ENCODE measurements at regions not wholly inside any gene's neighbourhood (a gene's known extent, or its start where the extent isn't known, plus 50 kb on each side); places are given as distances from the start of the nearest gene placed in this dataset.

DNA sequence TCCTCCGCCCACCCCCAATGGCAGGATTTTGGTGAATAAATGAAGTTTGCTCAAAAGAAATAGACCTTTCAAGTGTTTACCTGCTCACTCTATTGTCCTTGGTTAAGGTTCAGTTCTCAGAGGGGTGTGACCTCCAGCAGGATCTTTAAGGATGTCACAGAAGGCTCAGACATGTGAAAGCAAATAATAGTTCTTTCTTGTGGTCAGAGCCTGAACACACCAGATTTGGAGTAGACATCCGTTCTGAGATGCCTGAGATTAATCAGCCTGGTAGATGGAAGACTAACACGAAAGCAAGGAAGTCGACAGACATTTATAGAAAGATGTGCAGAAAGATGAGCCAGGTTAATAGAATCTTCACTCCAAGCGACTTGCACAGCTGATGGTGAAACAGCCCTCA lies 557.9 kb upstream of the CDH11 start:
- DNase-seq (ENCODE audit: low read depth in 1 of 2, low spot score in 2 of 2) (no peak), FAIRE-seq (no peak)
- H2BK120ac ChIP-seq (replicated peaks; ENCODE audit: low read depth, low read length), result no peak overlapping the region
- H4K20me1 ChIP-seq (replicated peaks in 1 of 2; ENCODE audit: control insufficient read depth in 1 of 2, insufficient read depth in 2 of 2, low read length in 2 of 2), result no peaks in the 10 kb centered on the region
- no peak overlapping the region for H2BK12ac ChIP-seq (ENCODE audit: low read depth, low read length)
- H4K8ac ChIP-seq (ENCODE audit: extremely low read depth, insufficient read depth, low read length), result no peak overlapping the region
- 91% methylated on average over 5 of the region's 5 CpGs; no CpG with 5 or more reads in 1 of the 2 experiments for WGBS, 2 experiments (ENCODE audit: extremely low coverage in 1 of 2, insufficient coverage in 1 of 2, insufficient read length in 1 of 2, insufficient replicate concordance in 2 of 2, low coverage in 1 of 2, low lambda C conversion rate in 2 of 2, missing lambda C conversion rate in 1 of 2)
- H3K36me3 ChIP-seq (ENCODE audit: control insufficient read depth in 2 of 4, insufficient read depth in 4 of 4, low read length in 3 of 4), result no peaks in the 10 kb centered on the region; a peak in 1 of 8 replicates
- no peaks in the 10 kb centered on the region for H3K23me2 ChIP-seq (ENCODE audit: low read depth, low read length)
- no peak overlapping the region for H3K14ac ChIP-seq (ENCODE audit: insufficient read length)
- ChIA-PET POLR2A (ENCODE audit: partially characterized antibody) (interaction anchor here (1.4 kb wide), 1 partner anchor 10 kb away, joined by 3 read pairs; no protein-coding TSS in a partner anchor), CTCF (ENCODE audit: partially characterized antibody) (interaction anchor here (1.6 kb wide), 1 partner anchor 436 kb away, joined by 4 read pairs; no protein-coding TSS in a partner anchor)
- H3K79me2 ChIP-seq (ENCODE audit: control insufficient read depth in 1 of 2, insufficient read depth in 2 of 2, low read length in 2 of 2), result no peaks in the 10 kb centered on the region
- no peak overlapping the region for H2AK5ac ChIP-seq (ENCODE audit: low read depth, low read length)
- no peak overlapping the region for H2BK15ac ChIP-seq (ENCODE audit: low read length)
- no peak overlapping the region for H3K23ac ChIP-seq (ENCODE audit: insufficient read length)
- no peaks in the 10 kb centered on the region for H3K4me1 ChIP-seq (replicated peaks in 1 of 4; ENCODE audit: control insufficient read depth in 3 of 4, insufficient read depth in 4 of 4, low read length in 3 of 4)
- no peak overlapping the region for H2AFZ ChIP-seq (ENCODE audit: low read length)
- H3K4ac ChIP-seq (replicated peaks; ENCODE audit: insufficient read length, low read depth, low read length), result no peak overlapping the region
- no peak overlapping the region for H3K18ac ChIP-seq (ENCODE audit: extremely low read depth, low read length)
- H3K9me3 ChIP-seq (ENCODE audit: insufficient read depth in 2 of 2, low read depth in 1 of 2, low read length in 1 of 2), result peaks cover 6 to 7% of the 10 kb centered on the region in 2 experiments; a peak in 3 of 4 replicates
- no peak overlapping the region for H4K91ac ChIP-seq (replicated peaks; ENCODE audit: insufficient read length, low read length)
- no peak overlapping the region for H3K9ac ChIP-seq (replicated peaks in 1 of 4; ENCODE audit: extremely low read depth in 1 of 4, low read depth in 3 of 4, low read length in 3 of 4)
- TF ChIP-seq CTBP2 (IDR thresholded peaks at IDR 0.05; ENCODE audit: borderline replicate concordance, insufficient read depth, insufficient read length, low read length), result no peak
- TF ChIP-seq POU5F1 (IDR thresholded peaks at IDR 0.05; ENCODE audit: low read depth, low read length), result no peak
- no peak for TF ChIP-seq BCL11A (IDR thresholded peaks at IDR 0.05; ENCODE audit: low read depth in 2 of 2, low read length in 2 of 2)
- TF ChIP-seq EZH2 (IDR thresholded peaks at IDR 0.05; ENCODE audit: low read depth, low read length, severe bottlenecking), result no peak
- no peak for TF ChIP-seq SUZ12 (IDR thresholded peaks at IDR 0.05; ENCODE audit: low read length)
- TF ChIP-seq, protein P1, sequence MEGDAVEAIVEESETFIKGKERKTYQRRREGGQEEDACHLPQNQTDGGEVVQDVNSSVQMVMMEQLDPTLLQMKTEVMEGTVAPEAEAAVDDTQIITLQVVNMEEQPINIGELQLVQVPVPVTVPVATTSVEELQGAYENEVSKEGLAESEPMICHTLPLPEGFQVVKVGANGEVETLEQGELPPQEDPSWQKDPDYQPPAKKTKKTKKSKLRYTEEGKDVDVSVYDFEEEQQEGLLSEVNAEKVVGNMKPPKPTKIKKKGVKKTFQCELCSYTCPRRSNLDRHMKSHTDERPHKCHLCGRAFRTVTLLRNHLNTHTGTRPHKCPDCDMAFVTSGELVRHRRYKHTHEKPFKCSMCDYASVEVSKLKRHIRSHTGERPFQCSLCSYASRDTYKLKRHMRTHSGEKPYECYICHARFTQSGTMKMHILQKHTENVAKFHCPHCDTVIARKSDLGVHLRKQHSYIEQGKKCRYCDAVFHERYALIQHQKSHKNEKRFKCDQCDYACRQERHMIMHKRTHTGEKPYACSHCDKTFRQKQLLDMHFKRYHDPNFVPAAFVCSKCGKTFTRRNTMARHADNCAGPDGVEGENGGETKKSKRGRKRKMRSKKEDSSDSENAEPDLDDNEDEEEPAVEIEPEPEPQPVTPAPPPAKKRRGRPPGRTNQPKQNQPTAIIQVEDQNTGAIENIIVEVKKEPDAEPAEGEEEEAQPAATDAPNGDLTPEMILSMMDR (IDR thresholded peaks at IDR 0.05; ENCODE audit: control extremely low read depth in 1 of 3, insufficient read depth in 1 of 3, low read depth in 1 of 3, low read length in 3 of 3), result no peak
- TF ChIP-seq CBX5 (IDR thresholded peaks at IDR 0.05; ENCODE audit: low read depth, low read length), result no peak
- H3K27me3 ChIP-seq (replicated peaks in 1 of 4; ENCODE audit: control insufficient read depth in 3 of 4, extremely low read depth in 1 of 4, insufficient read depth in 3 of 4, low read length in 3 of 4), result no peaks in the 10 kb centered on the region
- H2BK20ac ChIP-seq (ENCODE audit: low read length), result no peak overlapping the region
- no peak overlapping the region for H2BK5ac ChIP-seq (ENCODE audit: low read depth, low read length)
- H3K56ac ChIP-seq (replicated peaks; ENCODE audit: insufficient read length, low read depth, low read length), result no peak overlapping the region
- no peak overlapping the region for H4K5ac ChIP-seq (ENCODE audit: insufficient read length, low read depth, low read length)
- H3K79me1 ChIP-seq (ENCODE audit: low read depth, low read length), result no peaks in the 10 kb centered on the region
- no peak overlapping the region for H3K4me2 ChIP-seq (ENCODE audit: insufficient read depth in 1 of 2, low read depth in 2 of 2, low read length in 2 of 2)
- H3K4me3 ChIP-seq (ENCODE audit: extremely low read depth in 1 of 4, insufficient read depth in 2 of 4, low read depth in 3 of 4, low read length in 4 of 4), result no peak overlapping the region
- H3K27ac ChIP-seq (ENCODE audit: low read depth, low read length), result no peak overlapping the region

Data from H1 (cell line).